ENCODE measurements at regions not wholly inside any gene's neighbourhood (a gene's known extent, or its start where the extent isn't known, plus 50 kb on each side); places are given as distances from the start of the nearest gene placed in this dataset.
"Not testable (repeated sequence)": the region's sequence is repeated elsewhere in the genome, so short reads cannot be mapped to it uniquely, and the experiment has no call there.

GRCh38 chr14:29027941-29028705 is 261.5 kb downstream of the FOXG1 start:
- H3K4me1 ChIP-seq (ENCODE audit: control insufficient read depth in 2 of 2, insufficient read depth in 2 of 2, low read length in 2 of 2); H3K36me3 Mint-ChIP-seq; H3K27ac Mint-ChIP-seq; intact Hi-C loops (cut with micrococcal nuclease); H3K4me1 Mint-ChIP-seq; H3K36me3 ChIP-seq (ENCODE audit: control insufficient read depth in 2 of 3, insufficient read depth in 3 of 3, low read length in 3 of 3); POLR2A ChIA-PET; ATAC-seq; H3K27me3 Mint-ChIP-seq; H3K9me3 ChIP-seq (ENCODE audit: control insufficient read depth in 2 of 3, low read length in 3 of 3); H3K4me3 Mint-ChIP-seq; CTCF ChIA-PET; DNase-seq; H3K4me3 ChIP-seq (ENCODE audit: low read length); H3K27ac ChIP-seq (ENCODE audit: low read depth, low read length); H3K27me3 ChIP-seq (ENCODE audit: control insufficient read depth in 2 of 2, insufficient read depth in 2 of 2, low read length in 2 of 2): not testable (repeated sequence)
- H3K9me3 Mint-ChIP-seq: peaks cover 2 to 41% (median 22%) of the 10 kb centered on the region in 11 donors

GRCh38 chr14:29028973-29029582 is 262.5 kb downstream of the FOXG1 start:
- H3K27me3 Mint-ChIP-seq: no peaks in the 10 kb centered on the region
- POLR2A ChIA-PET: no interaction called here
- intact Hi-C loops (cut with micrococcal nuclease): no loop called here

GRCh38 chr14:29030121-29030520 is 263.5 kb downstream of the FOXG1 start:
- Histone ChIP-seq H3K9me3 (ENCODE audit: control insufficient read depth in 2 of 3, low read length in 3 of 3) (no peaks in the 10 kb centered on the region), H3K27me3 (ENCODE audit: control insufficient read depth in 2 of 2, insufficient read depth in 2 of 2, low read length in 2 of 2) (no peaks in the 10 kb centered on the region), H3K4me3 (ENCODE audit: low read length) (no peak overlapping the region), H3K36me3 (ENCODE audit: control insufficient read depth in 2 of 3, insufficient read depth in 3 of 3, low read length in 3 of 3) (no peaks in the 10 kb centered on the region), H3K4me1 (ENCODE audit: control insufficient read depth in 2 of 2, insufficient read depth in 2 of 2, low read length in 2 of 2) (no peaks in the 10 kb centered on the region), H3K27ac (ENCODE audit: low read depth, low read length) (no peak overlapping the region)
- no peaks in the 10 kb centered on the region for H3K27me3 Mint-ChIP-seq
- ChIA-PET CTCF (no interaction called here), POLR2A (no interaction called here)
- no peak overlapping the region for H3K4me3 Mint-ChIP-seq
- peaks cover 2 to 26% (median 19%) of the 10 kb centered on the region in 11 donors for H3K9me3 Mint-ChIP-seq
- DNase-seq (no peak), ATAC-seq (no peak)
- no peak overlapping the region for H3K27ac Mint-ChIP-seq
- intact Hi-C loops (cut with micrococcal nuclease): no loop called here
- H3K4me1 Mint-ChIP-seq: no peaks in the 10 kb centered on the region
- peaks cover 0 to 5% (median 4%) of the 10 kb centered on the region in 5 donors for H3K36me3 Mint-ChIP-seq

More at GRCh38 chr14:29028973-29029582, 262.5 kb downstream of the FOXG1 start:
- peaks cover 2 to 32% (median 20%) of the 10 kb centered on the region in 11 donors for H3K9me3 Mint-ChIP-seq
- no peak overlapping the region for H3K4me3 ChIP-seq (ENCODE audit: low read length)
- no peaks in the 10 kb centered on the region for H3K4me1 ChIP-seq (ENCODE audit: control insufficient read depth in 2 of 2, insufficient read depth in 2 of 2, low read length in 2 of 2)
- no peak overlapping the region for H3K27ac ChIP-seq (ENCODE audit: low read depth, low read length)
- ATAC-seq (no peak), DNase-seq (no peak)
- no peak overlapping the region for H3K27ac Mint-ChIP-seq
- H3K4me3 Mint-ChIP-seq: no peak overlapping the region
- no peaks in the 10 kb centered on the region for H3K36me3 ChIP-seq (ENCODE audit: control insufficient read depth in 2 of 3, insufficient read depth in 3 of 3, low read length in 3 of 3)
- peaks cover 0 to 5% (median 4%) of the 10 kb centered on the region in 5 donors for H3K36me3 Mint-ChIP-seq
- no peaks in the 10 kb centered on the region for H3K4me1 Mint-ChIP-seq
- no peaks in the 10 kb centered on the region for H3K27me3 ChIP-seq (ENCODE audit: control insufficient read depth in 2 of 2, insufficient read depth in 2 of 2, low read length in 2 of 2)
- H3K9me3 ChIP-seq (ENCODE audit: control insufficient read depth in 2 of 3, low read length in 3 of 3): no peaks in the 10 kb centered on the region
- CTCF ChIA-PET: no interaction called here

GRCh38 chr14:29030970-29031369 is 264.4 kb downstream of the FOXG1 start:
- ATAC-seq (no peak), DNase-seq (no peak)
- no peaks in the 10 kb centered on the region for H3K9me3 ChIP-seq (ENCODE audit: control insufficient read depth in 2 of 3, low read length in 3 of 3)
- Mint-ChIP-seq H3K27ac (no peak overlapping the region), H3K36me3 (peaks cover 0 to 5% (median 4%) of the 10 kb centered on the region in 5 donors), H3K4me3 (no peak overlapping the region), H3K9me3 (peaks cover 2 to 26% (median 16%) of the 10 kb centered on the region in 11 donors), H3K27me3 (no peaks in the 10 kb centered on the region), H3K4me1 (no peaks in the 10 kb centered on the region)
- H3K4me3 ChIP-seq (ENCODE audit: low read length): no peak overlapping the region
- H3K36me3 ChIP-seq (ENCODE audit: control insufficient read depth in 2 of 3, insufficient read depth in 3 of 3, low read length in 3 of 3): no peaks in the 10 kb centered on the region
- H3K27me3 ChIP-seq (ENCODE audit: control insufficient read depth in 2 of 2, insufficient read depth in 2 of 2, low read length in 2 of 2): no peaks in the 10 kb centered on the region
- POLR2A ChIA-PET: no interaction called here
- H3K27ac ChIP-seq (ENCODE audit: low read depth, low read length): no peak overlapping the region
- no peaks in the 10 kb centered on the region for H3K4me1 ChIP-seq (ENCODE audit: control insufficient read depth in 2 of 2, insufficient read depth in 2 of 2, low read length in 2 of 2)
- CTCF ChIA-PET: no interaction called here
- intact Hi-C loops (cut with micrococcal nuclease): no loop called here

GRCh38 chr14:29035134-29035533 is 268.5 kb downstream of the FOXG1 start:
- Mint-ChIP-seq H3K4me3 (no peak overlapping the region), H3K9me3 (peaks cover 0 to 11% (median 4%) of the 10 kb centered on the region in 11 donors), H3K27me3 (no peaks in the 10 kb centered on the region), H3K27ac (no peak overlapping the region), H3K4me1 (no peaks in the 10 kb centered on the region), H3K36me3 (no peaks in the 10 kb centered on the region)
- ChIA-PET POLR2A (no interaction called here), CTCF (no interaction called here)
- H3K36me3 ChIP-seq (ENCODE audit: control insufficient read depth in 2 of 3, insufficient read depth in 3 of 3, low read length in 3 of 3): no peaks in the 10 kb centered on the region
- H3K27me3 ChIP-seq (ENCODE audit: control insufficient read depth in 2 of 2, insufficient read depth in 2 of 2, low read length in 2 of 2): no peaks in the 10 kb centered on the region
- no peaks in the 10 kb centered on the region for H3K9me3 ChIP-seq (ENCODE audit: control insufficient read depth in 2 of 3, low read length in 3 of 3)
- intact Hi-C loops (cut with micrococcal nuclease): no loop called here
- no peak overlapping the region for H3K4me3 ChIP-seq (ENCODE audit: low read length)
- no peaks in the 10 kb centered on the region for H3K4me1 ChIP-seq (ENCODE audit: control insufficient read depth in 2 of 2, insufficient read depth in 2 of 2, low read length in 2 of 2)
- H3K27ac ChIP-seq (ENCODE audit: low read depth, low read length): no peak overlapping the region
- no peak for ATAC-seq
- no peak for DNase-seq

- Histone ChIP-seq H3K27me3 (ENCODE audit: control insufficient read depth in 2 of 2, insufficient read depth in 2 of 2, low read length in 2 of 2) (no peaks in the 10 kb centered on the region), H3K36me3 (ENCODE audit: control insufficient read depth in 2 of 3, insufficient read depth in 3 of 3, low read length in 3 of 3) (no peaks in the 10 kb centered on the region), H3K4me1 (ENCODE audit: control insufficient read depth in 2 of 2, insufficient read depth in 2 of 2, low read length in 2 of 2) (no peaks in the 10 kb centered on the region), H3K27ac (ENCODE audit: low read depth, low read length) (no peak overlapping the region), H3K4me3 (ENCODE audit: low read length) (no peak overlapping the region), H3K9me3 (ENCODE audit: control insufficient read depth in 2 of 3, low read length in 3 of 3) (no peaks in the 10 kb centered on the region)
- intact Hi-C loops (cut with micrococcal nuclease): no loop called here
- Mint-ChIP-seq H3K4me3 (no peak overlapping the region), H3K9me3 (peaks cover 0 to 22% (median 4%) of the 10 kb centered on the region in 11 donors), H3K27me3 (no peaks in the 10 kb centered on the region), H3K36me3 (no peaks in the 10 kb centered on the region), H3K27ac (no peak overlapping the region), H3K4me1 (no peaks in the 10 kb centered on the region)
- ATAC-seq: no peak
- no peak for DNase-seq
- ChIA-PET POLR2A (no interaction called here), CTCF (no interaction called here)
Measured at GRCh38 chr14:29037411-29037810, 270.8 kb downstream of the FOXG1 start.

GRCh38 chr14:29039171-29039570 is 272.6 kb downstream of the FOXG1 start:
- Mint-ChIP-seq H3K27ac (no peak overlapping the region), H3K4me3 (no peak overlapping the region), H3K9me3 (peaks cover 0 to 27% (median 4%) of the 10 kb centered on the region in 11 donors), H3K4me1 (no peaks in the 10 kb centered on the region), H3K27me3 (no peaks in the 10 kb centered on the region), H3K36me3 (no peaks in the 10 kb centered on the region)
- Histone ChIP-seq H3K36me3 (ENCODE audit: control insufficient read depth in 2 of 3, insufficient read depth in 3 of 3, low read length in 3 of 3) (no peaks in the 10 kb centered on the region), H3K27ac (ENCODE audit: low read depth, low read length) (no peak overlapping the region), H3K4me1 (ENCODE audit: control insufficient read depth in 2 of 2, insufficient read depth in 2 of 2, low read length in 2 of 2) (no peaks in the 10 kb centered on the region), H3K4me3 (ENCODE audit: low read length) (no peak overlapping the region), H3K27me3 (ENCODE audit: control insufficient read depth in 2 of 2, insufficient read depth in 2 of 2, low read length in 2 of 2) (no peaks in the 10 kb centered on the region), H3K9me3 (ENCODE audit: control insufficient read depth in 2 of 3, low read length in 3 of 3) (no peaks in the 10 kb centered on the region)
- POLR2A ChIA-PET: no interaction called here
- no peak for ATAC-seq
- no peak for DNase-seq
- CTCF ChIA-PET: no interaction called here
- intact Hi-C loops (cut with micrococcal nuclease): no loop called here
